ENCODE measurements at regions not wholly inside any gene's neighbourhood (a gene's known extent, or its start where the extent isn't known, plus 50 kb on each side); places are given as distances from the start of the nearest gene placed in this dataset.

DNA sequence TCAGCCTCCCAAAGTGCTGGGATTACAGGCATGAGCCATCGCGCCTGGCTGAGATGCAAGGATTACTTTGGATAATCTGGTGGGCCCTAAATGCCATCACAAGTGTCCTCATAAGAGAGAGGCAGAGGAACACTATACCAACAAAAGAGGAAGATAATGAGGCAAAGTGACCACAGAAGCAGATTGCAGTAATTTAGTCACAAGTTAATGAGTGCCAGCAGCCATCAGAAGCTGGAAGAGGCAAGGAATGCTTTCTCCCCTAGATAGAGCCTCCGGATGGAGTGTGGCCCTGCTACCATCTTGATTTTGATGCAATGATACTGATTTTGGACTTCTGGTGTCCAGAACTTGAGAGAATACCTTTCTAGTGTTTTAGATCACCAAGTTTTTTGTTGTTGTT lies 122.3 kb downstream of the SPATA31D1 start:
- CTCF ChIA-PET = no interaction called here
- POLR2A ChIA-PET (ENCODE audit: low non-redundant PET) = interaction anchor here (0.6 kb wide), 1 partner anchor 252 kb away, joined by 3 read pairs; no protein-coding TSS in a partner anchor
- TF ChIP-seq, protein P1, sequence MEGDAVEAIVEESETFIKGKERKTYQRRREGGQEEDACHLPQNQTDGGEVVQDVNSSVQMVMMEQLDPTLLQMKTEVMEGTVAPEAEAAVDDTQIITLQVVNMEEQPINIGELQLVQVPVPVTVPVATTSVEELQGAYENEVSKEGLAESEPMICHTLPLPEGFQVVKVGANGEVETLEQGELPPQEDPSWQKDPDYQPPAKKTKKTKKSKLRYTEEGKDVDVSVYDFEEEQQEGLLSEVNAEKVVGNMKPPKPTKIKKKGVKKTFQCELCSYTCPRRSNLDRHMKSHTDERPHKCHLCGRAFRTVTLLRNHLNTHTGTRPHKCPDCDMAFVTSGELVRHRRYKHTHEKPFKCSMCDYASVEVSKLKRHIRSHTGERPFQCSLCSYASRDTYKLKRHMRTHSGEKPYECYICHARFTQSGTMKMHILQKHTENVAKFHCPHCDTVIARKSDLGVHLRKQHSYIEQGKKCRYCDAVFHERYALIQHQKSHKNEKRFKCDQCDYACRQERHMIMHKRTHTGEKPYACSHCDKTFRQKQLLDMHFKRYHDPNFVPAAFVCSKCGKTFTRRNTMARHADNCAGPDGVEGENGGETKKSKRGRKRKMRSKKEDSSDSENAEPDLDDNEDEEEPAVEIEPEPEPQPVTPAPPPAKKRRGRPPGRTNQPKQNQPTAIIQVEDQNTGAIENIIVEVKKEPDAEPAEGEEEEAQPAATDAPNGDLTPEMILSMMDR (conservative IDR thresholded peaks at IDR 0.05; ENCODE audit: low read depth) = no peak
- H3K27ac ChIP-seq = no peak overlapping the region
- DNase-seq (ENCODE audit: low spot score) = no peak

DNA sequence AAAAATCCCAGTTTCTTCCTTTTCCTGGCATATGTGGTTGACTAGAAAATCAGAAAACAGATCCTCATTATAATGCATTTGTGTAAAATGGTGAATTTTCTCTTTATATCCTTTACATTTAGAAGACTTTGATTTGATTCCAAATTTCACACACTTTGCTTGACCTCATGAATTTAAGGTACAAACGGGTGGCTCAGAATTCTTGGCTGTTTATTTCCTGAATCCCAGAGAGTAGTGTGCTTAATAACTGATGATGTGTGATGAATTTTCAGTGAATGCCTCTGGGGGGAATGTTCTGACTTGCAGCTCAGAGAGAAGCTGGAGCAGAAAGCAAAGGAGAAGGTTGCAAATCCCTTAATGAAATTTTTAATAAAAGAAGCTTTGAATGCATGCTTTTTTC lies 126.8 kb downstream of the SPATA31D1 start:
- POLR2A ChIA-PET (ENCODE audit: low non-redundant PET) = no interaction called here
- no peak for DNase-seq (ENCODE audit: low spot score)
- CTCF ChIA-PET = no interaction called here
- TF ChIP-seq, protein P1 (conservative IDR thresholded peaks at IDR 0.05; ENCODE audit: low read depth) = no peak
- no peak overlapping the region for H3K27ac ChIP-seq

DNA sequence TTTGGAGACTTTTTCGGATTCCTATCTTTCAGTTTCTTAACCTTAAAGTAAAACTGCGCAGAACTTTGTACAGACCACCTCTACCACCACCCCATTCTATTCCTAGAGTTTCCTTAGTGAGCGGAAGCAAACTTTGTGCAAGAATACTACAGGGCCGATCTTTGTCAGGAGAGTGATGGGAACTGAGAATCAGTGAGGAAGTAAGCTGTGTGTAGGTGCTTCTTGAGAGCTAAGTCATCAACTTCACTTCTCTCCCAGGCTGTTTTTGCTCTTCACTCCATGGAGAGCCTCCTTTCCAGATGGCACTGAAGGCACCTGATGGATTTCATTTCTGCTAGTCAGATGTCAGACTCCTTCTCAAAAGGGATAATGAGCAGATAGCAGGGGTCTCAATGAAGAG lies 127.3 kb downstream of the SPATA31D1 start:
- H3K27ac ChIP-seq = no peak overlapping the region
- POLR2A ChIA-PET (ENCODE audit: low non-redundant PET) = no interaction called here
- CTCF ChIA-PET = no interaction called here
- DNase-seq (ENCODE audit: low spot score) = no peak
- TF ChIP-seq, protein P1 (conservative IDR thresholded peaks at IDR 0.05; ENCODE audit: low read depth) = no peak

DNA sequence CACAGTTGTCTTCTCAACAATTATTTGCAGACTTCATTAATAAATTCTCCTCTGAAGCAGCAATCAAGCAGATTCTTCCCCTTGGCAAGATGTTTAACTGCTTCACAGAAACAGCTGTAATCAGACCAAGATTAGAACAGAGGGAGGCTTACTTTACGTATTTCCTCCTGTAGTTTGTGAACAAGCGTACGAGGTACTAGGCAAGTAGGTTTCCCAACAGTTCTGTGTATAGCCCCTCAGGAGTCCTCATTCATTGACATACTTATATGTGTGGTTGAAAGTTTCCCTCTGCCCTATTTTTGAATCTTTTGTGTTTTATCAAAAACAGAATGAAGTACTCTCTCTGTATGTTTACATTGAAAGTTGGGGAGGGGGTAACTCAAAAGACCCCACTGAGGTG lies 128.0 kb downstream of the SPATA31D1 start:
- no peak for DNase-seq (ENCODE audit: low spot score)
- no peak overlapping the region for H3K27ac ChIP-seq
- TF ChIP-seq, protein P1 (conservative IDR thresholded peaks at IDR 0.05; ENCODE audit: low read depth) = no peak
- CTCF ChIA-PET = no interaction called here
- POLR2A ChIA-PET (ENCODE audit: low non-redundant PET) = no interaction called here

DNA sequence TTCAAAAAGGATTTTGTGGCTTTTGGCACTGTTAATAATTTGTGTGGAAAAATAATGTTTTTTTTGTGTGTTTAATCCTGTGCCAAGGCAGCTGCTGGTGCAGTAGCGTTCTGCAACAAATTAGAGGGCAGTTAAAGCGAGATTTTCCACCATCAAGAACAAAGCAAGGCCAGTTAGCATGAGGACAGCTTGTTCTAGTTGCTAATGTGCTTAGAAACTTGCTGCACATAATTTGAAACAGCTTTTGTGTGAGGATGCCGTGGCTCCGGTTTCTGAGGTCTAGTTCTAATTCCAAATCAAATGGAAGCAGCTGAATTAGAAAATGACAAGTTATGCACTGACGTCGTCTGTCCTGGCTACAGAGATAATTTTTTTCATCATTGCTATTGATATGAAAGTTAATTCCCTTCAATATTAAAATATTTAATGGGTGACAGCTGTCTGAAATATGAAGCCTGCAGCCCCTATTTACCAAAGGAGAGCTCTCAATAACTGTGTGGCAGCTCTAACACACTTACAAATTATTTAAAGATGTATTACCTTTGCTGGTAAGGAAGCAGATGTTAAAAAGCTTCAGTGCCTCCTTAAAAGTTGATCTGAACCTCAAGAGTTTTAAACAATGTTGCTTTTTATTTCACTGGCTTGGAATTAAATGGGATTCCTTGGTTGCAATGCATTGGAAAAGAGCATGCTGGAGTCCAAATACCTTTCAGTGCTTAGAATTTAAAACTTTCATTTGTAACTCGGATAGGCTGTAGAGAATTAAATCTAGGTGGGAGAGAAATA lies 128.6 kb downstream of the SPATA31D1 start:
- no peak overlapping the region for H3K27ac ChIP-seq
- TF ChIP-seq, protein P1 (conservative IDR thresholded peaks at IDR 0.05; ENCODE audit: low read depth) = no peak
- ChIA-PET POLR2A (ENCODE audit: low non-redundant PET) (no interaction called here), CTCF (no interaction called here)
- DNase-seq (ENCODE audit: low spot score) = no peak

DNA sequence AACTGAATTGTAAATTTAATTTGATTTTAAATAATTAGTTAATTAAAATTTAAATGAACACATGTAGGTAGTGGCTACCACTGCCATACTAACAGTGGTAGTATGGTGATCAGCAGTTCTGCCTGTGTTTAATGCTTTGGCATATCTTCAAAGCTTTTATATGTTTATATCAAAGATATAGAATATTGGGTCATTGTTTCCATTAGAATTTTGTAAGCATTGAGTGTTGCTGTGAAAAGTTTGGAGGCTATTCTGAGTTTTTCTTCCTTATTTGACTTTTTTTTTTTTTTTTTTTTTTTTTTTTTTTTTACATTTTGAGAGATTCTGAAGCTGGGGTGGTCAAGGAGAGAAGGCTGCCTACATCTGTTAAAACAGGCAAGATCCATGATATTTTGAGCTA lies 134.2 kb downstream of the SPATA31D1 start:
- no peak overlapping the region for H3K27ac ChIP-seq
- DNase-seq (ENCODE audit: low spot score) = no peak
- CTCF ChIA-PET = interaction anchor here (0.5 kb wide), 2 partner anchors 23 to 599 kb away, joined by 3 to 6 read pairs; no protein-coding TSS in a partner anchor
- POLR2A ChIA-PET (ENCODE audit: low non-redundant PET) = no interaction called here
- TF ChIP-seq, protein P1 (conservative IDR thresholded peaks at IDR 0.05; ENCODE audit: low read depth) = no peak

All from RWPE1 (cell line).